Gastrocnemius medialis (tissue), 4 donors: ENCODE measurements at regions not wholly inside any gene's neighbourhood (a gene's known extent, or its start where the extent isn't known, plus 50 kb on each side); places are given as distances from the start of the nearest gene placed in this dataset.

Experiments used
- ATAC-seq, 2 donors: fragments of 150-250 bp; one replicate each; pipeline ENCODE4 v1.9.1; 2016
- DNase-seq, 2 donors: peaks; one replicate each; pipeline ENCODE4 v3.0.0-alpha.2; 2019
- H3K27ac ChIP-seq, 4 donors: fragments of 200-600 bp; sonication (generic); 1 replicate in 1 of 4; 2 replicates in 3 of 4; pipeline ENCODE4 v1.5.1; 2016 to 2018; ENCODE audit warnings: mild to moderate bottlenecking in 2 of 4, moderate library complexity in 1 of 4
- H3K27me3 ChIP-seq, 3 donors: fragments of 200-600 bp; sonication (generic) in 2 of 3; 1 replicate in 1 of 3; 2 replicates in 2 of 3; pipeline versions ENCODE4 v1.5.1 to v1.6.0; 2016 to 2019; ENCODE audit warnings: mild to moderate bottlenecking in 1 of 3, moderate library complexity in 1 of 3
- H3K36me3 ChIP-seq, 2 donors: fragments of 200-600 bp; sonication (generic) in 1 of 2; one replicate each; pipeline ENCODE4 v1.5.1; 2017 to 2018
- H3K4me1 ChIP-seq, 2 donors: fragments of 200-600 bp; sonication (generic) in 1 of 2; one replicate each; pipeline ENCODE4 v1.5.1; 2016 to 2017; ENCODE audit warnings: mild to moderate bottlenecking in 2 of 2
- H3K4me3 ChIP-seq, 4 donors: fragments of 200-600 bp; sonication (generic) in 3 of 4; 1 replicate in 1 of 4; 2 replicates in 3 of 4; pipeline ENCODE4 v1.5.1; 2016 to 2019; ENCODE audit warnings: mild to moderate bottlenecking in 2 of 4
- H3K9me3 ChIP-seq, 3 donors: fragments of 200-600 bp; sonication (generic) in 2 of 3; 1 replicate in 1 of 3; 2 replicates in 2 of 3; pipeline ENCODE4 v1.5.1; 2016 to 2019
- POLR2A ChIP-seq, 2 donors: fragments of 450-650 bp; IDR thresholded peaks; one replicate each; pipeline ENCODE4 v1.6.1; 2017; ENCODE audit warnings: antibody characterized with exemption in 2 of 2, mild to moderate bottlenecking in 2 of 2, moderate library complexity in 2 of 2
- in situ Hi-C, 4 donors: fragments of 200-750 bp; cut with MboI; loops; one replicate each; pipeline versions ENCODE4 v1.15.0 to v1.8.0; 2017; ENCODE audit warnings: low sequenced_read_pairs in 4 of 4
- intact Hi-C: fragments of 100-400 bp; cut with DNase I; formaldehyde crosslinking; loops from one replicate; pipeline ENCODE4 v1.15.1; 2023; ENCODE audit warnings: low total_unique reads
- TF ChIP-seq, protein P1 (sequence below), 5 experiments: fragments of 450-650 bp in 3 of 5; fragments of 200-600 bp in 2 of 5; sonication (generic) in 2 of 5; IDR thresholded peaks in 4 of 5; conservative IDR thresholded peaks in 1 of 5; 1 replicate in 4 of 5; 2 replicates in 1 of 5; pipeline ENCODE4 v1.5.1; 2016 to 2019; ENCODE audit warnings: antibody characterized with exemption in 5 of 5, mild to moderate bottlenecking in 3 of 5, moderate library complexity in 3 of 5

DNA sequence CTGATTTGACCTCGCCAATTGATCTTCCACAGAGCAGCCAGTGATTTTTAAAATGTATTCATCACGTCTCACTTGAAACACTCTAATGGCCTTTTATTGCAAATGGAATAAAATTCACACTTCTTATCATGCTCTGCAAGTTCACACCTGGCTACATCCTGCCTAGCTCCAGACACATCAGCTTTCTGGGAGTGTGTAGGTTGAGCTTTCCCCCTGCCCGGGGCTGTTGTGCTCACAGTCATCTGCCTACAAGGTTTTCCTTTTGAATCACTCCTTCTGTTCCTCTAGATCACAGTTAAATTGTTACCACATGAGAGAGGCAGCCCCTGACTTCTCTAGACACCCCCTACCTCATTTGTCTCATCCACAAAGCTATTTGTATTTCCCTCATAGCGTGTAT, 674.5 kb downstream of the PRELID2 start:
- Histone ChIP-seq H3K4me3 (no peak overlapping the region), H3K4me1 (no peaks in the 10 kb centered on the region), H3K36me3 (no peaks in the 10 kb centered on the region), H3K9me3 (no peaks in the 10 kb centered on the region), H3K27ac (no peak overlapping the region), H3K27me3 (no peaks in the 10 kb centered on the region)
- no peak for TF ChIP-seq POLR2A (IDR thresholded peaks at IDR 0.05)
- TF ChIP-seq, protein P1, sequence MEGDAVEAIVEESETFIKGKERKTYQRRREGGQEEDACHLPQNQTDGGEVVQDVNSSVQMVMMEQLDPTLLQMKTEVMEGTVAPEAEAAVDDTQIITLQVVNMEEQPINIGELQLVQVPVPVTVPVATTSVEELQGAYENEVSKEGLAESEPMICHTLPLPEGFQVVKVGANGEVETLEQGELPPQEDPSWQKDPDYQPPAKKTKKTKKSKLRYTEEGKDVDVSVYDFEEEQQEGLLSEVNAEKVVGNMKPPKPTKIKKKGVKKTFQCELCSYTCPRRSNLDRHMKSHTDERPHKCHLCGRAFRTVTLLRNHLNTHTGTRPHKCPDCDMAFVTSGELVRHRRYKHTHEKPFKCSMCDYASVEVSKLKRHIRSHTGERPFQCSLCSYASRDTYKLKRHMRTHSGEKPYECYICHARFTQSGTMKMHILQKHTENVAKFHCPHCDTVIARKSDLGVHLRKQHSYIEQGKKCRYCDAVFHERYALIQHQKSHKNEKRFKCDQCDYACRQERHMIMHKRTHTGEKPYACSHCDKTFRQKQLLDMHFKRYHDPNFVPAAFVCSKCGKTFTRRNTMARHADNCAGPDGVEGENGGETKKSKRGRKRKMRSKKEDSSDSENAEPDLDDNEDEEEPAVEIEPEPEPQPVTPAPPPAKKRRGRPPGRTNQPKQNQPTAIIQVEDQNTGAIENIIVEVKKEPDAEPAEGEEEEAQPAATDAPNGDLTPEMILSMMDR (IDR thresholded peaks at IDR 0.05 in 4 of 5, conservative IDR thresholded peaks at IDR 0.05 in 1 of 5) = no peak
- DNase-seq = no peak
- intact Hi-C loops = no loop called here
- ATAC-seq = no peak
- in situ Hi-C loops = no loop called here

DNA sequence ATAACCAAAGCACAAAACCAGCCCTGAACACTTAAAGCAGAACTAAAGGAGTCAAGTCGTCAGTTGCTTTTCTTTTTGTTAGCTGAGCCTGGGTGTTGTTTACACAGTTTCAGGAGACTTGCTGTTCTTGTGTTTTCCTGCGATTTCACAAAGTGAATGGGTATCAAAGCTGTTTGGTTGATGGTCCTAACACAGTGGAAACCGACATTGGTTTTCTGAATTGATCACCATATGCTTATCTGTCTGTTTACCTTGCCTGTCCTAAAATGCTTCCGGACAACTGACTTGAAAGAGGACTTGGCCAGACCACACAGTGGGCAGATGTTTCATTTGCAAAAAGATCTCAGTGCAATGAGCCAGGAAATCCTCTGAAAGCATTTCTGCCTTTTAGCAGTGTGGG, 676.4 kb downstream of the PRELID2 start:
- ATAC-seq (no peak), DNase-seq (no peak)
- Histone ChIP-seq H3K4me1 (no peaks in the 10 kb centered on the region), H3K4me3 (no peak overlapping the region), H3K36me3 (no peaks in the 10 kb centered on the region), H3K27ac (no peak overlapping the region), H3K9me3 (no peaks in the 10 kb centered on the region), H3K27me3 (no peaks in the 10 kb centered on the region)
- intact Hi-C loops = no loop called here
- no peak for TF ChIP-seq POLR2A (IDR thresholded peaks at IDR 0.05)
- TF ChIP-seq, protein P1 (IDR thresholded peaks at IDR 0.05 in 4 of 5, conservative IDR thresholded peaks at IDR 0.05 in 1 of 5) = no peak
- in situ Hi-C loops = no loop called here

DNA sequence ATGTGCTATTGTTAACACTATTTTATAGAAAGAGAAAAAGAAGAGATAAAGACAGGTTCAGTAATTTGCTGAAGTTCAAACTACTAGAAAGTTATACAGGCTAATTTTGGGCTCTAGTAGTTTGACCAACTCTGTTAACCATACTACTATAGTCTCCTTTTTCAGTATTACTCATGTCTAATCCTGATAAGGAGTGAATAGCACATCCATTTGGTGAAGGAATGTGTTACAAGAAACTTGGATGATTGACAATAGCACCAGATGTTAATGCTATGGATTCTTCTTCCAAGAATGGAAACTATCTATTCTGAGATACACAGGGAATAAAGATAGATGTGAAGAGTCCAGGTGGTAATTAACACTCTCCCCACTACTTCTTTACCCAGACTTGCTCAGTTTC, 677.3 kb downstream of the PRELID2 start:
- no peaks in the 10 kb centered on the region for H3K9me3 ChIP-seq
- intact Hi-C loops (no loop called here), in situ Hi-C loops (no loop called here)
- H3K36me3 ChIP-seq = no peaks in the 10 kb centered on the region
- no peaks in the 10 kb centered on the region for H3K4me1 ChIP-seq
- H3K27me3 ChIP-seq = no peaks in the 10 kb centered on the region
- TF ChIP-seq POLR2A (IDR thresholded peaks at IDR 0.05) = no peak
- TF ChIP-seq, protein P1 (IDR thresholded peaks at IDR 0.05 in 4 of 5, conservative IDR thresholded peaks at IDR 0.05 in 1 of 5) = no peak
- H3K27ac ChIP-seq = no peak overlapping the region
- no peak for DNase-seq
- no peak overlapping the region for H3K4me3 ChIP-seq
- no peak for ATAC-seq

DNA sequence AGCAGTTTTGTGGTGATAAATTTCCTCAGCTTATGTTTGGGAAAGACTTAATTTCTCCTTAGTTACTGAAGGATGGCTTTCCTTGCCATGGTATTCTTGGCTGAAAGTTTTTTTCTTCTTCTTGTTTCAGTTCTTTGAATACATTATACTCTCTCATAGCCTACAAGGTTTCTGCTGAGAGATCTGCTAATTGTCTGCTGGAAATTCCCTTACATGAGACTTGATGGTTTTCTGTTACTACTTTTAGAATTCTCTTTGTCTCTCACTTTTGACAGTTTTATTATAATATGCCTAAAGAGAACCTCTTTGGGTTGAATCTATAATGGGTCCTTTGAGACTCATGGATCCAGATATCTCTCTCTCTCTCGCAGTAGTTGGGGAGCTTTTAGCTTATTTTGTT, 693.6 kb downstream of the PRELID2 start:
- H3K27me3 ChIP-seq = no peaks in the 10 kb centered on the region
- no peaks in the 10 kb centered on the region for H3K36me3 ChIP-seq
- intact Hi-C loops = no loop called here
- no peak overlapping the region for H3K4me3 ChIP-seq
- in situ Hi-C loops = no loop called here
- no peak for ATAC-seq
- H3K9me3 ChIP-seq = no peaks in the 10 kb centered on the region
- no peak for TF ChIP-seq POLR2A (IDR thresholded peaks at IDR 0.05)
- TF ChIP-seq, protein P1 (IDR thresholded peaks at IDR 0.05 in 4 of 5, conservative IDR thresholded peaks at IDR 0.05 in 1 of 5) = no peak
- no peak overlapping the region for H3K27ac ChIP-seq
- H3K4me1 ChIP-seq = no peaks in the 10 kb centered on the region
- no peak for DNase-seq

DNA sequence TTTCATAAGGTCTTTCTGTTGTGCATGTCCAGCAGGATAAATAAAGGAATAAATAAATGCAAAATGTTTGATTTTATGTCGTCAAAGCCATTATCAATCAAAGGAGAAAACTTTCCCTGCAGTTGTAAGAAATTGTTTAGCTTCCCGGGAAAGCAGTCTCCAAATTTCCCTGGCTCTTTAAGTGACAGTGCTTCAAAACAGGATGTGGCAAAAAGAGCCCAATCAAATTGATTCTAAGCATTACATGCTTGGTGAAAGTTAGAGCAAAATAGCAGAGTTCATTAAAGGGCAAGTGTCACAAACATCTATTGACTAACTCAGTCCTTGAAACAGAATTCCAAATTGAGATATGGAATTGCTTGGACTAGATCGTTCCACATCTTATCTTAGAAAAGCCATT, 704.1 kb downstream of the PRELID2 start:
- in situ Hi-C loops = no loop called here

More for the DNA sequence above, 704.1 kb downstream of the PRELID2 start:
- ATAC-seq (no peak), DNase-seq (no peak)
- no peaks in the 10 kb centered on the region for H3K36me3 ChIP-seq
- no peak overlapping the region for H3K27ac ChIP-seq
- intact Hi-C loops = no loop called here
- TF ChIP-seq, protein P1 (IDR thresholded peaks at IDR 0.05 in 4 of 5, conservative IDR thresholded peaks at IDR 0.05 in 1 of 5) = no peak
- TF ChIP-seq POLR2A (IDR thresholded peaks at IDR 0.05) = no peak
- H3K9me3 ChIP-seq = no peaks in the 10 kb centered on the region
- H3K27me3 ChIP-seq = no peaks in the 10 kb centered on the region
- H3K4me3 ChIP-seq = no peak overlapping the region
- H3K4me1 ChIP-seq = no peaks in the 10 kb centered on the region
